Mucosa of rectum (tissue), 2 donors: ENCODE measurements at regions not wholly inside any gene's neighbourhood (a gene's known extent, or its start where the extent isn't known, plus 50 kb on each side); places are given as distances from the start of the nearest gene placed in this dataset.
"Not testable (repeated sequence)": the region's sequence is repeated elsewhere in the genome, so short reads cannot be mapped to it uniquely, and the experiment has no call there.

Source experiments
- H3K27ac ChIP-seq, 2 donors: one replicate each; pipeline ENCODE4 v1.7.0; 2013; ENCODE audit warnings: inconsistent platforms in 2 of 2, low read depth in 2 of 2, low read length in 2 of 2
- H3K27me3 ChIP-seq, 2 donors: one replicate each; pipeline ENCODE4 v1.7.0; 2013; ENCODE audit warnings: low read length in 2 of 2; ENCODE audit not compliant: control insufficient read depth in 2 of 2, insufficient read depth in 2 of 2
- H3K36me3 ChIP-seq, 2 donors: one replicate each; pipeline ENCODE4 v1.7.0; 2013; ENCODE audit warnings: low read length in 2 of 2; ENCODE audit not compliant: control insufficient read depth in 2 of 2, insufficient read depth in 2 of 2
- H3K4me1 ChIP-seq, 2 donors: one replicate each; pipeline ENCODE4 v1.7.0; 2013; ENCODE audit warnings: low read length in 2 of 2, mild to moderate bottlenecking in 1 of 2; ENCODE audit not compliant: control insufficient read depth in 2 of 2, insufficient read depth in 2 of 2
- H3K4me3 ChIP-seq, 2 donors: one replicate each; pipeline ENCODE4 v1.7.0; 2013; ENCODE audit warnings: low read length in 2 of 2
- H3K9ac ChIP-seq, 2 donors: one replicate each; pipeline ENCODE4 v1.7.0; 2013; ENCODE audit warnings: low read length in 2 of 2, low read depth in 1 of 2, mild to moderate bottlenecking in 1 of 2
- H3K9me3 ChIP-seq, 2 donors: one replicate each; pipeline ENCODE4 v1.7.0; 2013; ENCODE audit warnings: low read length in 2 of 2; ENCODE audit not compliant: control insufficient read depth in 2 of 2
- donor health status: healthy.
- donor health status: Normal muscosa, but diverticular disease.

- H3K9ac ChIP-seq, result no peak overlapping the region
- H3K9me3 ChIP-seq, result no peaks in the 10 kb centered on the region
- H3K36me3 ChIP-seq, result no peaks in the 10 kb centered on the region
- H3K27ac ChIP-seq, result no peak overlapping the region
- H3K4me1 ChIP-seq, result peaks cover 5 to 9% of the 10 kb centered on the region in 2 donors
- no peak overlapping the region for H3K4me3 ChIP-seq
- no peaks in the 10 kb centered on the region for H3K27me3 ChIP-seq
These were observed 197.6 kb downstream of the DLL1 start for GRCh38 chr6:170093276-170093657.

DNA sequence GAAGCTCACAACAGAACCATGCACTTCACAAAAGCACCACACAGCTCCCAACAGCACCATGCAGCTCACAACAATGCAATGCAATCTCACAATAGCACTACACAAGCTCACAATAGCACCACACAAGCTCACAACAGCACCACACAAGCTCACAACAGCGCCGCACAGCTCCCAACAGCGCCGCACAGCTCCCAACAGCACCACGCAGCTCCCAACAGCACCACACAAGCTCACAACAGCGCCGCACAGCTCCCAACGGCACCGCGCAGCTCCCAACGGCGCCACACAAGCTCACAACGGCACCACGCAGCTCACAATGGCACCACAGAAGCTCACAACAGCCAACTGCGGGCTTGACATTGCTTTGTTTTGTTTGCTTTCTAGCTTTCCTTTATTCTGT, 198.1 kb downstream of the DLL1 start:
- Histone ChIP-seq H3K36me3 (no peaks in the 10 kb centered on the region), H3K9ac (no peak overlapping the region), H3K27ac (no peak overlapping the region), H3K9me3 (no peaks in the 10 kb centered on the region), H3K4me3 (no peak overlapping the region), H3K27me3 (no peaks in the 10 kb centered on the region), H3K4me1 (peaks cover 5 to 10% of the 10 kb centered on the region in 2 donors)

GRCh38 chr6:170091639-170092579, 199.0 kb downstream of the DLL1 start:
- Histone ChIP-seq H3K9ac (no peak overlapping the region), H3K36me3 (no peaks in the 10 kb centered on the region), H3K27ac (no peak overlapping the region), H3K9me3 (no peaks in the 10 kb centered on the region), H3K4me3 (no peak overlapping the region), H3K27me3 (no peaks in the 10 kb centered on the region), H3K4me1 (peaks cover 5 to 10% of the 10 kb centered on the region in 2 donors)

DNA sequence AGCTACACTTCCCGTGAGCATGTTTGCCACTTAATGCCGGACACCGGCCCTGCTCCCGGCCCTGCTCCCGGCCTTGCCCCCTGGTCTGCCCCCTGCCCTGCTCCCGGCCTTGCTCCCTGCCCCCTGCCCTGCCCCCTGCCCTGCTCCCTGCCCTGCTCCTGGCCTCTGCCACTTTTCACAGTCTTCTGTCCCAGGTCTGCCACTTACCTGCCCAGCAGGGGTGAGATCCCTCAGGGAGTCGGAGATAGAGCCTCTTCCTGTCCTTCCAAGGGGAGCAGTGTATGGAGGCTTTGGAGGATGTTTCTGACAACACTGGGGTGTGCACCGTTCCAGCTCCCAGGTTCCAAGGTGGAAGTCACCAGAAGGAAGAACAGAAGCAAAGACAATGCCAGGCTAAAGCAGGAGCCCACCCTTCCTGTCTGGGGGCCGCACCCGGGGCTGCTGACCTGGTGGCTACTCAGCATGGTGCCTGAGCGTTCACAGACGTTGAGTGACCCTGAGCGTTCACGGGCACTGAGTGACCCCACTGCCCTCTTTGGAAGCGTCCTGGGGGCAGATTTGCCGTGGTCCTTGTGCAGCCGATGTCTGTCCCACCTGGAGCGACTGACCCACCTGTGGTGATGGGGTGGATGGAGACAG, 199.8 kb downstream of the DLL1 start:
- no peaks in the 10 kb centered on the region for H3K36me3 ChIP-seq
- H3K9me3 ChIP-seq, result no peaks in the 10 kb centered on the region
- no peaks in the 10 kb centered on the region for H3K27me3 ChIP-seq
- no peak overlapping the region for H3K4me3 ChIP-seq
- H3K27ac ChIP-seq, result no peak overlapping the region
- H3K9ac ChIP-seq, result no peak overlapping the region
- peaks cover 5 to 10% of the 10 kb centered on the region in 2 donors for H3K4me1 ChIP-seq

DNA sequence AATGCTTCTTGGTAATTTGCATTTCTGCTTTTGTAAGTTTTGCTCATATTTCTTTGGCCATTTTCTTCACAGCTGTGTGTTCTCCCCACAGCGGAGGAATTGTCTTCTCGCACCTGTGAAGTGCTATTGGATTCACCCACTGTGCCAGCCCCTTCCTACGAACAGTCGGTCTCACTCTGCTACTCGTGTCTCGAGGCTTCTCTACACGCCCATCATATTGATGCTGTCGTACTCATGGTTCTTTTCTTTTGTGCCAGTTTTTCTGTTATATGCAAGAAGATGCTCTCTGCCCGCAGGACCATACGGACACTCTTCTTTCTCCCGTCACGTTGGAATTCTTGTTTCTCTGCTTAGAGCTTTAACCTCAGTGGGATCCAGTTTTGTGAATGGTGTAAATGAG, 200.3 kb downstream of the DLL1 start:
- no peak overlapping the region for H3K9ac ChIP-seq
- H3K27me3 ChIP-seq, result no peaks in the 10 kb centered on the region
- H3K4me3 ChIP-seq, result no peak overlapping the region
- no peaks in the 10 kb centered on the region for H3K9me3 ChIP-seq
- no peaks in the 10 kb centered on the region for H3K36me3 ChIP-seq
- H3K27ac ChIP-seq, result no peak overlapping the region
- H3K4me1 ChIP-seq, result peaks cover 5 to 10% of the 10 kb centered on the region in 2 donors

- H3K27me3 ChIP-seq, result no peaks in the 10 kb centered on the region
- peak overlapping the region in 1 of 2 donors; percentile 32 for H3K27ac ChIP-seq
- H3K4me1 ChIP-seq, result peaks cover 5 to 10% of the 10 kb centered on the region in 2 donors
- no peak overlapping the region for H3K9ac ChIP-seq
- no peaks in the 10 kb centered on the region for H3K9me3 ChIP-seq
- H3K36me3 ChIP-seq, result no peaks in the 10 kb centered on the region
- peak overlapping the region in 1 of 2 donors; percentile 26 for H3K4me3 ChIP-seq
These were observed 200.9 kb downstream of the DLL1 start for GRCh38 chr6:170089963-170090362.

DNA sequence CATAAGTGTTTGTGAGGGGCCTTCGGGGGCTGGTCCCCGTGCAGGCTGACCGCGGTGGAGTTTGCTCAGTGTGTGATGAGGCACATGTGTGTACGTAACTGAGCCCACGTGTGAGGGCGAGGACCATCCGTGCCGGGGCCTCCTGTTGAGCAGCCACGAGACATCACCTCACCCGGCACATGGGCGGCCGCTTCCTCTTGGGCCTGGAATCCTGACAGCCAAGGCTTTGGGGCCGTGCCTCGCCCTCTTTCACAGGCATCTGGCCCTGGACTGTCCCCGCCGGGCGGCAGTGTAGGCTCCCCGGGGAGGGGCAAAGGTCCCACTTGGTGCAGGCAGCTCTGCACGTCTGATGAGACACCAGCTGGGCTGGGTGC, 202.3 kb downstream of the DLL1 start:
- peak overlapping the region; percentile 40 to 61 for H3K27ac ChIP-seq
- peak overlapping the region; percentile 13 to 52 for H3K4me3 ChIP-seq
- H3K36me3 ChIP-seq, result no peaks in the 10 kb centered on the region
- no peaks in the 10 kb centered on the region for H3K9me3 ChIP-seq
- peaks cover 5 to 10% of the 10 kb centered on the region in 2 donors for H3K4me1 ChIP-seq
- peak overlapping the region; percentile 3 to 32 for H3K9ac ChIP-seq
- no peaks in the 10 kb centered on the region for H3K27me3 ChIP-seq

DNA sequence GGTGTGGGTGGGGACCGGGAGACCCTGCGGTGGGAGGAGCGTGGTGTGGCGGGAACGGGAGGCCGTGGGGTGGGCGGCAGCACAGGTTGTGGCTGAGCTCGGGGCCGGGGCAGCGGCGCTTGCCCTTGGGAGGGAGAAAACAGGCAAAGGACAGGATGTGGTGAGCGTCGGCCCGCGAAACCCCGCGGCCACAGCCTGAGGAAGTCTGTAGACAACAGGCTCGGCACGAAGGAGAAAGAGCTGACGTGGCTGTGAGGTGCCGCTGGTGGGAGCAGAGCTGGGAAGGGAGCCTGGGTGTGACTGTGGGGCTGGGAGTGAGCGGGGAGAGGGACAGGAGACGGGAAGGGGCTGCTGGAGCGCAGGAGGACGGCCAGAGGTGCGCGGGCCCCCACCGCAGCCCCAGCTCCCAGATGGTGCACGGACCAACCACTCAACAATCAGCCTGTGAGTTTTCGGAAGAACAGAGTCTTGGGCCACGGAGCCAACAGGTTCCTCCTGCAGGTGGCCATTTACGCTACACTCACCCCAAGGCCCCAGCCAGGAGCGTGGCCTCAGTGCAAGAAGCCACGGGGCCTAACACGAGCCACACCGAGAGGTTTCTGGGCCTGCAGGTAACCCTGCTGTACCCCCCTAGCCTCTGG, 202.8 kb downstream of the DLL1 start:
- Histone ChIP-seq H3K9ac (peak overlapping the region; percentile 29 to 32), H3K36me3 (no peaks in the 10 kb centered on the region), H3K9me3 (no peaks in the 10 kb centered on the region), H3K27me3 (no peaks in the 10 kb centered on the region), H3K4me3 (peak overlapping the region; percentile 33 to 52), H3K27ac (peak overlapping the region; percentile 40 to 61), H3K4me1 (peaks cover 5 to 10% of the 10 kb centered on the region in 2 donors)

DNA sequence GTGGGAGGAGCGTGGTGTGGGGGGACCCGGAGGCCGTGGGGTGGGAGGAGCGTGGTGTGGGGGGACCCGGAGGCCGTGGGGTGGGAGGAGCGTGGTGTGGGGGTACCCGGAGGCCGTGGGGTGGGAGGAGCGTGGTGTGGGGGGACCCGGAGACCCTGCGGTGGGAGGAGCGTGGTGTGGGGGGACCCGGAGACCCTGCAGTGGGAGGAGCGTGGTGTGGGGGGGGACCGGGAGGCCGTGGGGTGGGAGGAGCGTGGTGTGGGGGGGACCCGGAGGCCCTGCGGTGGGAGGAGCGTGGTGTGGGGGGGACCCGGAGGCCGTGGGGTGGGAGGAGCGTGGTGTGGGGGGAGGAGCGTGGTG, 203.5 kb downstream of the DLL1 start:
- not testable (repeated sequence) for H3K4me1 ChIP-seq, H3K27me3 ChIP-seq, H3K9ac ChIP-seq, H3K9me3 ChIP-seq, H3K27ac ChIP-seq, H3K4me3 ChIP-seq, H3K36me3 ChIP-seq
